Osteoblast (primary cell): ENCODE measurements at regions not wholly inside any gene's neighbourhood (a gene's known extent, or its start where the extent isn't known, plus 50 kb on each side); places are given as distances from the start of the nearest gene placed in this dataset.

Experiments
- DNase-seq: peaks from one replicate; pipeline ENCODE4 v3.0.0; 2011; ENCODE audit warnings: low spot score, mixed read lengths; ENCODE audit not compliant: insufficient read length; ENCODE audit errors: missing footprints
- H2AFZ ChIP-seq: 2 replicates; pipeline ENCODE4 v1.6.0; 2011; ENCODE audit warnings: mild to moderate bottlenecking, low read length
- H3K27ac ChIP-seq: 2 replicates; pipeline ENCODE4 v1.5.1; 2011; ENCODE audit warnings: mild to moderate bottlenecking, low read depth, low read length, moderate library complexity
- H3K27me3 ChIP-seq: 2 replicates; pipeline ENCODE4 v1.6.0; 2012; ENCODE audit warnings: mild to moderate bottlenecking, control low read depth, inconsistent platforms, low read length, moderate library complexity; ENCODE audit not compliant: insufficient read depth
- H3K36me3 ChIP-seq: 2 replicates; pipeline ENCODE4 v1.5.1; 2011; ENCODE audit warnings: mild to moderate bottlenecking, low read length, control low read depth, moderate library complexity; ENCODE audit not compliant: insufficient read depth
- H3K4me1 ChIP-seq: 2 replicates; pipeline ENCODE4 v1.5.1; 2011; ENCODE audit warnings: mild to moderate bottlenecking, low read length, control low read depth, moderate library complexity; ENCODE audit not compliant: insufficient read depth
- H3K4me2 ChIP-seq: 2 replicates; pipeline ENCODE4 v1.6.0; 2011; ENCODE audit warnings: mild to moderate bottlenecking, low read length; ENCODE audit not compliant: insufficient read depth
- H3K4me3 ChIP-seq: fragments of 200-600 bp; sonication (generic); 3 replicates; pipeline ENCODE4 v1.5.1; 2012; ENCODE audit warnings: mild to moderate bottlenecking, low read length, inconsistent platforms; ENCODE audit not compliant: insufficient read depth
- H3K79me2 ChIP-seq: 2 replicates; pipeline ENCODE4 v1.6.0; 2012; ENCODE audit warnings: mild to moderate bottlenecking, low read length, control low read depth, inconsistent platforms; ENCODE audit not compliant: insufficient read depth
- H3K9me3 ChIP-seq: 2 replicates; pipeline ENCODE4 v1.5.1; 2011; ENCODE audit warnings: low read depth, low read length, control low read depth
- H4K20me1 ChIP-seq: 2 replicates; pipeline ENCODE4 v1.6.0; 2012; ENCODE audit warnings: mild to moderate bottlenecking, low read length, control low read depth; ENCODE audit not compliant: insufficient read depth
- CTCF ChIP-seq: IDR thresholded peaks from 2 replicates; pipeline ENCODE4 v1.5.1; 2011; ENCODE audit warnings: mild to moderate bottlenecking, low read depth, low read length, moderate library complexity; ENCODE audit errors: extremely low read depth

- TF ChIP-seq CTCF: no peak
- DNase-seq: no peak
- no peak overlapping the region for H3K27ac ChIP-seq
- no peaks in the 10 kb centered on the region for H3K79me2 ChIP-seq
- H3K4me1 ChIP-seq: peaks cover 11% of the 10 kb centered on the region
- no peaks in the 10 kb centered on the region for H3K9me3 ChIP-seq
- peaks cover 42% of the 10 kb centered on the region for H3K27me3 ChIP-seq
- no peaks in the 10 kb centered on the region for H4K20me1 ChIP-seq
- H3K4me3 ChIP-seq: no peak overlapping the region
- H3K4me2 ChIP-seq: no peak overlapping the region
- no peak overlapping the region for H2AFZ ChIP-seq
- H3K36me3 ChIP-seq: no peaks in the 10 kb centered on the region
Measured at GRCh38 chr9:99359336-99359735, 137.3 kb downstream of the SEC61B start.

- no peak for TF ChIP-seq CTCF
- H3K4me1 ChIP-seq: peaks cover 11% of the 10 kb centered on the region
- no peak overlapping the region for H3K27ac ChIP-seq
- H2AFZ ChIP-seq: no peak overlapping the region
- H3K4me2 ChIP-seq: no peak overlapping the region
- H3K4me3 ChIP-seq: no peak overlapping the region
- no peaks in the 10 kb centered on the region for H3K36me3 ChIP-seq
- no peaks in the 10 kb centered on the region for H4K20me1 ChIP-seq
- no peak for DNase-seq
- H3K9me3 ChIP-seq: no peaks in the 10 kb centered on the region
- H3K79me2 ChIP-seq: no peaks in the 10 kb centered on the region
- H3K27me3 ChIP-seq: peaks cover 44% of the 10 kb centered on the region
Measured at GRCh38 chr9:99360026-99360425, 137.9 kb downstream of the SEC61B start.

- H3K4me1 ChIP-seq: peaks cover 9% of the 10 kb centered on the region
- no peak overlapping the region for H2AFZ ChIP-seq
- no peak overlapping the region for H3K27ac ChIP-seq
- peaks cover 44% of the 10 kb centered on the region for H3K27me3 ChIP-seq
- no peak for TF ChIP-seq CTCF
- H3K9me3 ChIP-seq: no peaks in the 10 kb centered on the region
- H3K4me2 ChIP-seq: no peak overlapping the region
- no peaks in the 10 kb centered on the region for H3K79me2 ChIP-seq
- no peaks in the 10 kb centered on the region for H3K36me3 ChIP-seq
- H4K20me1 ChIP-seq: no peaks in the 10 kb centered on the region
- DNase-seq: no peak
- H3K4me3 ChIP-seq: no peak overlapping the region
Measured at GRCh38 chr9:99361817-99362216, 139.7 kb downstream of the SEC61B start.

- H3K9me3 ChIP-seq: no peaks in the 10 kb centered on the region
- no peaks in the 10 kb centered on the region for H3K36me3 ChIP-seq
- H4K20me1 ChIP-seq: no peaks in the 10 kb centered on the region
- no peak overlapping the region for H2AFZ ChIP-seq
- DNase-seq: no peak
- peaks cover 9% of the 10 kb centered on the region for H3K4me1 ChIP-seq
- peaks cover 44% of the 10 kb centered on the region for H3K27me3 ChIP-seq
- no peaks in the 10 kb centered on the region for H3K79me2 ChIP-seq
- H3K27ac ChIP-seq: no peak overlapping the region
- no peak overlapping the region for H3K4me2 ChIP-seq
- no peak overlapping the region for H3K4me3 ChIP-seq
- no peak for TF ChIP-seq CTCF
Measured at GRCh38 chr9:99362321-99362720, 140.2 kb downstream of the SEC61B start.
